Transverse colon (tissue), 4 donors: ENCODE measurements at regions not wholly inside any gene's neighbourhood (a gene's known extent, or its start where the extent isn't known, plus 50 kb on each side); places are given as distances from the start of the nearest gene placed in this dataset.

Experiments used
- DNase-seq: peaks from one replicate; pipeline ENCODE4 v3.0.0-alpha.2; 2019
- H3K27ac ChIP-seq, 4 donors: fragments of 200-600 bp; sonication (generic); 2 replicates each; pipeline ENCODE4 v1.5.1; 2016 to 2018; ENCODE audit warnings: inconsistent platforms in 4 of 4
- H3K27me3 ChIP-seq: fragments of 200-600 bp; sonication (generic); 2 replicates; pipeline ENCODE4 v1.5.1; 2017; ENCODE audit warnings: inconsistent platforms
- H3K36me3 ChIP-seq, 4 donors: fragments of 200-600 bp; sonication (generic); 2 replicates each; pipeline ENCODE4 v1.5.1; 2017 to 2019; ENCODE audit warnings: inconsistent platforms in 4 of 4
- H3K4me1 ChIP-seq, 4 donors: fragments of 200-600 bp; sonication (generic); 2 replicates each; pipeline ENCODE4 v1.5.1; 2017 to 2020; ENCODE audit warnings: inconsistent platforms in 4 of 4
- H3K4me3 ChIP-seq, 4 donors: fragments of 200-600 bp; sonication (generic); 1 replicate in 1 of 4; 2 replicates in 3 of 4; pipeline versions ENCODE4 v1.5.1 to v1.6.1; 2017 to 2019; ENCODE audit warnings: inconsistent platforms in 4 of 4
- H3K9me3 ChIP-seq, 2 donors: fragments of 200-600 bp; sonication (generic); 2 replicates each; pipeline ENCODE4 v1.5.1; 2017 to 2019; ENCODE audit warnings: inconsistent platforms in 2 of 2
- CTCF ChIP-seq, 5 experiments: fragments of 200-600 bp in 3 of 5; fragments of 450-650 bp in 2 of 5; sonication (generic) in 3 of 5; IDR thresholded peaks; 1 replicate in 2 of 5; 2 replicates in 3 of 5; pipeline ENCODE4 v1.5.1; 2016 to 2017; ENCODE audit warnings: antibody characterized with exemption in 5 of 5, inconsistent platforms in 3 of 5, mild to moderate bottlenecking in 2 of 5, moderate library complexity in 1 of 5
- EP300 ChIP-seq: sonication (generic); formaldehyde crosslinking; IDR thresholded peaks from one replicate; pipeline ENCODE4 v1.6.1; 2017; ENCODE audit warnings: antibody characterized with exemption, low read depth
- POLR2A ChIP-seq: fragments of 450-650 bp; IDR thresholded peaks from one replicate; pipeline ENCODE4 v1.6.1; 2016; ENCODE audit warnings: antibody characterized with exemption, mild to moderate bottlenecking, moderate library complexity
- POLR2AphosphoS5 ChIP-seq, 3 donors: sonication (generic); formaldehyde crosslinking; IDR thresholded peaks; one replicate each; pipeline ENCODE4 v1.6.1; 2016; ENCODE audit warnings: antibody characterized with exemption in 3 of 3
- WGBS, 2 donors: methylation state at CpG; one replicate each; pipeline ENCODE4 v1.1.5; 2018; ENCODE audit warnings: low coverage in 1 of 2; 5-methylcytosine and 5-hydroxymethylcytosine counted together
- in situ Hi-C, 4 donors: fragments of 200-750 bp; cut with MboI; loops; one replicate each; pipeline versions ENCODE4 v1.15.0 to v1.15.1; 2017; ENCODE audit warnings: low sequenced_read_pairs in 3 of 4, low pct_ligation_motif_present in 1 of 4, low pct_unique_long_range_greater_than_20kb in 1 of 4
- intact Hi-C: fragments of 100-400 bp; cut with DNase I; formaldehyde crosslinking; loops from one replicate; pipeline ENCODE4 v1.15.1; 2023; ENCODE audit warnings: low total_unique reads

- Histone ChIP-seq H3K4me1 (no peaks in the 10 kb centered on the region), H3K36me3 (no peaks in the 10 kb centered on the region), H3K27me3 (no peaks in the 10 kb centered on the region), H3K9me3 (no peaks in the 10 kb centered on the region), H3K4me3 (no peak overlapping the region), H3K27ac (no peak overlapping the region)
- intact Hi-C loops (no loop called here), in situ Hi-C loops (no loop called here)
- no peak for DNase-seq
- WGBS, 2 donors = 50 to 76% methylated on average over 1 to 20 of the region's 24 CpGs
- no peak for TF ChIP-seq POLR2AphosphoS5 (IDR thresholded peaks at IDR 0.05)
- no peak for TF ChIP-seq CTCF (IDR thresholded peaks at IDR 0.05)
- TF ChIP-seq EP300 = no peak
- no peak for TF ChIP-seq POLR2A
These were observed 114.0 kb upstream of the ALDH1A3 start for GRCh38 chr15:100765467-100766241.

DNA sequence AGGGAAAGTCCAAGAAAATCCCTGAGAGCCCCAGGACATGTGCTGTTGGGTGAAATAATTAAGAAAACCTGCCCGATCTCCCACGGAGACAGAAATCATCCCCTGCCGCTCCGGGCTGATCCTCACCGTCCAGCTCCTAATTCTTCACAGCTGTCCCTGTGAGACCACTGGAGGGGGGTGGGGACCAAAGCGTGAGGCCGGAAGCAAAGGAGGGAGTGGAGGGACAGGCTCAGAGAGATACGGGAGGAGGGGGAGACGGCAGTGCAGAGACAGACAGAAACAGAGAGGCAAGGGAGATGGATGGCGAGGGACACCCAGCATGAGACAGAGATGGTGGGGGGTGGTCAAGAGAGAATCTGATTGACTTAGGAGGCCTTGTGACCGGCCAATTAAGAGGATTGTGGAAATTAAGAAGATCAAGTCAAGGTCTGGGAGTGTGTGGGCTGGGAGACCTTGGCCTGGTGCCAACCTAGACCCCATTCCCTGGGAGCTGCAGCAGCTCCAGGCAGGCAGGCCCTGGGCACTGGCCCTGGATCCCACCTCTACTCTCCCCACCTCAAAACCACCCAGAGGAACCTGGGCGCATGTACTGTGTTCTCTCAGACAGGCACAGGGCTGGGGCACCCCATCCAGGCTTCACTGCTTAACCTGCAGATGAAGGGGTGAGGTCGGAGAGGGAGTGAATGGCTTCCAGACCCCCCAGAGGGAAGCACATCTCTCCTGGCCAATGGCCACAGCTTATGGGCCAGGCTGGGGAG is 113.2 kb upstream of the ALDH1A3 start:
- intact Hi-C loops (no loop called here), in situ Hi-C loops (no loop called here)
- DNase-seq = no peak
- 34 to 52% methylated on average over 7 to 13 of the region's 13 CpGs for WGBS, 2 donors
- Histone ChIP-seq H3K27ac (no peak overlapping the region), H3K27me3 (no peaks in the 10 kb centered on the region), H3K9me3 (no peaks in the 10 kb centered on the region), H3K36me3 (no peaks in the 10 kb centered on the region), H3K4me1 (no peaks in the 10 kb centered on the region), H3K4me3 (no peak overlapping the region)
- no peak for TF ChIP-seq CTCF (IDR thresholded peaks at IDR 0.05)
- no peak for TF ChIP-seq EP300
- no peak for TF ChIP-seq POLR2AphosphoS5 (IDR thresholded peaks at IDR 0.05)
- TF ChIP-seq POLR2A = no peak

DNA sequence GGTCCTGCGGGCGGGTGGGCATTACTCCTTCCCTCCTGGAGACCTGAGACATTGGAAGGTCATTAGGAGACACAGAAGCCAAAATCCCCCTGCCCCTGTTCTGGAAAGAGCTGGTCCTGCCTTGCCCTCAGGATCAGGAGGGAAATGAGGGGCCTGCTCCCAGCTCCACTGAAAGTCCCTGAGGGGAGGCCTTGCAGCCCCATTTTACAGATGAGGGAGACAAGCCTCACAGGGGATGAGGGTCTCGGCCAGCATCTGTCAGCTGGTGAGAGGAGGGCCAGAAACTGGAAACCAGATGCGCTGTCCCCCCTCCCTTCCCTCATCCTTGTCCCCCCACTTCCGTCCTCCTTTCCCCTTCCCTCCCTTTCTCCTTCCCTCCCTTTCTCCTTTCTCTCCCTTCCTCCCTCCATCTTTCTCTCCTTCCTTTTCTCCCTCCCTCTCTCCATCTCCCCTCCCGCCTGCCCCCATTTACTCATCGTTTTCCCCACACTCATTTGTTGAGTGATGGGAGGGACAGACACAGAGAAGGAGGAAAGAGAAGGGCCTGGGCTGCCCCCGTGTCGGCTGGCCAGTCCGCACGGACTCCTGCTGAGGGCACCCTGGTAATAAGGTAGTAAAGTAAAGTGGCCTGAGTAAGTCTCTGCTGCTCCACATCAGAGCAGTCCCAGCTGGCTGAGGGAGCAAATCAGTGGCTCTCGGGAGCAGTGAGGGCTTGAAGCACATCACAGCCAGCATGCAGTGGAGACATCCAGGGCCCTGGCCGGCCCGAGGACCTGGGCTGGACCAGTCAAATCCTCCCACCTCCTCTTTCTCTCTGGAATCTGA is 112.4 kb upstream of the ALDH1A3 start:
- no peak for DNase-seq
- in situ Hi-C loops (no loop called here), intact Hi-C loops (no loop called here)
- Histone ChIP-seq H3K4me3 (no peak overlapping the region), H3K36me3 (no peaks in the 10 kb centered on the region), H3K27ac (no peak overlapping the region), H3K4me1 (no peaks in the 10 kb centered on the region), H3K27me3 (no peaks in the 10 kb centered on the region), H3K9me3 (no peaks in the 10 kb centered on the region)
- WGBS, 2 donors = 91 to 92% methylated on average over 2 to 14 of the region's 14 CpGs
- TF ChIP-seq POLR2AphosphoS5 (IDR thresholded peaks at IDR 0.05) (no peak), POLR2A (no peak), EP300 (no peak), CTCF (IDR thresholded peaks at IDR 0.05) (no peak)

GRCh38 chr15:100768501-100768931 is 111.1 kb upstream of the ALDH1A3 start:
- intact Hi-C loops = no loop called here
- H3K9me3 ChIP-seq = no peaks in the 10 kb centered on the region
- H3K36me3 ChIP-seq = no peaks in the 10 kb centered on the region
- no peak overlapping the region for H3K4me3 ChIP-seq
- DNase-seq = no peak
- TF ChIP-seq EP300 (no peak), POLR2AphosphoS5 (IDR thresholded peaks at IDR 0.05) (no peak)
- WGBS, 2 donors = 90% methylated on average over 9 of the region's 9 CpGs; no CpG with 5 or more reads in 1 of the 2 donors
- no peaks in the 10 kb centered on the region for H3K4me1 ChIP-seq
- in situ Hi-C loops = no loop called here
- no peak overlapping the region for H3K27ac ChIP-seq
- H3K27me3 ChIP-seq = no peaks in the 10 kb centered on the region
